ENCODE measurements at regions not wholly inside any gene's neighbourhood (a gene's known extent, or its start where the extent isn't known, plus 50 kb on each side); places are given as distances from the start of the nearest gene placed in this dataset.

GRCh38 chr12:88889326-88890110 lies 309.2 kb upstream of the KITLG start:
- Histone ChIP-seq H3K4me2 (ENCODE audit: low read length) (no peak overlapping the region), H3K4me3 (ENCODE audit: low read depth, low read length) (no peak overlapping the region), H3K36me3 (ENCODE audit: control insufficient read depth, insufficient read depth, low read length) (no peaks in the 10 kb centered on the region), H2AFZ (no peak overlapping the region), H3K27ac (no peak overlapping the region), H3K9ac (no peak overlapping the region), H3K4me1 (no peaks in the 10 kb centered on the region), H3K79me2 (no peaks in the 10 kb centered on the region), H3K27me3 (ENCODE audit: control insufficient read depth, insufficient read depth, low read length) (no peaks in the 10 kb centered on the region), H3K9me3 (ENCODE audit: control insufficient read depth, low read length) (no peaks in the 10 kb centered on the region)
- no peak for TF ChIP-seq CTCF (IDR thresholded peaks at IDR 0.05)

GRCh38 chr12:88884600-88884999 lies 304.3 kb upstream of the KITLG start:
- Histone ChIP-seq H3K4me3 (ENCODE audit: low read depth, low read length) (no peak overlapping the region), H3K36me3 (ENCODE audit: control insufficient read depth, insufficient read depth, low read length) (no peaks in the 10 kb centered on the region), H3K9ac (no peak overlapping the region), H3K79me2 (no peaks in the 10 kb centered on the region), H3K27me3 (ENCODE audit: control insufficient read depth, insufficient read depth, low read length) (no peaks in the 10 kb centered on the region), H3K27ac (no peak overlapping the region), H3K4me1 (no peaks in the 10 kb centered on the region), H2AFZ (no peak overlapping the region), H3K4me2 (ENCODE audit: low read length) (no peak overlapping the region), H3K9me3 (ENCODE audit: control insufficient read depth, low read length) (no peaks in the 10 kb centered on the region)
- no peak for TF ChIP-seq CTCF (IDR thresholded peaks at IDR 0.05)

GRCh38 chr12:88882662-88883061 lies 302.4 kb upstream of the KITLG start:
- Histone ChIP-seq H3K27ac (no peak overlapping the region), H3K27me3 (ENCODE audit: control insufficient read depth, insufficient read depth, low read length) (no peaks in the 10 kb centered on the region), H3K9me3 (ENCODE audit: control insufficient read depth, low read length) (no peaks in the 10 kb centered on the region), H3K79me2 (no peaks in the 10 kb centered on the region), H3K4me1 (no peaks in the 10 kb centered on the region), H2AFZ (no peak overlapping the region), H3K4me3 (ENCODE audit: low read depth, low read length) (no peak overlapping the region), H3K4me2 (ENCODE audit: low read length) (no peak overlapping the region), H3K9ac (no peak overlapping the region), H3K36me3 (ENCODE audit: control insufficient read depth, insufficient read depth, low read length) (no peaks in the 10 kb centered on the region)
- no peak for TF ChIP-seq CTCF (IDR thresholded peaks at IDR 0.05)

- no peaks in the 10 kb centered on the region for H3K79me2 ChIP-seq
- no peak overlapping the region for H3K9ac ChIP-seq
- no peaks in the 10 kb centered on the region for H3K36me3 ChIP-seq (ENCODE audit: control insufficient read depth, insufficient read depth, low read length)
- no peak overlapping the region for H3K27ac ChIP-seq
- H3K9me3 ChIP-seq (ENCODE audit: control insufficient read depth, low read length), result no peaks in the 10 kb centered on the region
- no peak overlapping the region for H3K4me2 ChIP-seq (ENCODE audit: low read length)
- H3K4me1 ChIP-seq, result no peaks in the 10 kb centered on the region
- H2AFZ ChIP-seq, result no peak overlapping the region
- no peak for TF ChIP-seq CTCF (IDR thresholded peaks at IDR 0.05)
- H3K27me3 ChIP-seq (ENCODE audit: control insufficient read depth, insufficient read depth, low read length), result no peaks in the 10 kb centered on the region
- H3K4me3 ChIP-seq (ENCODE audit: low read depth, low read length), result no peak overlapping the region
Observed at GRCh38 chr12:88880051-88880450, 299.8 kb upstream of the KITLG start.

- H3K9ac ChIP-seq, result no peak overlapping the region
Observed at GRCh38 chr12:88878295-88878694, 298.0 kb upstream of the KITLG start.

More at GRCh38 chr12:88878295-88878694, 298.0 kb upstream of the KITLG start:
- H3K27ac ChIP-seq, result no peak overlapping the region
- H3K36me3 ChIP-seq (ENCODE audit: control insufficient read depth, insufficient read depth, low read length), result no peaks in the 10 kb centered on the region
- no peaks in the 10 kb centered on the region for H3K4me1 ChIP-seq
- H3K4me3 ChIP-seq (ENCODE audit: low read depth, low read length), result no peak overlapping the region
- TF ChIP-seq CTCF (IDR thresholded peaks at IDR 0.05), result no peak
- H3K4me2 ChIP-seq (ENCODE audit: low read length), result no peak overlapping the region
- no peak overlapping the region for H2AFZ ChIP-seq
- H3K9me3 ChIP-seq (ENCODE audit: control insufficient read depth, low read length), result no peaks in the 10 kb centered on the region
- H3K27me3 ChIP-seq (ENCODE audit: control insufficient read depth, insufficient read depth, low read length), result no peaks in the 10 kb centered on the region
- H3K79me2 ChIP-seq, result no peaks in the 10 kb centered on the region
